ENCODE measurements at regions not wholly inside any gene's neighbourhood (a gene's known extent, or its start where the extent isn't known, plus 50 kb on each side); places are given as distances from the start of the nearest gene placed in this dataset.

GRCh38 chr19:31416548-31416947 is 67.3 kb upstream of the TSHZ3 start:
- H3K4me3 ChIP-seq (ENCODE audit: low read depth, poor library complexity, severe bottlenecking): no peak overlapping the region
- TF ChIP-seq POLR2A (IDR thresholded peaks at IDR 0.05) (no peak), CTCF (IDR thresholded peaks at IDR 0.05) (no peak)
- intact Hi-C loops (cut with DNase I; ENCODE audit: low total_unique reads): no loop called here
- 89 to 90% methylated on average over 2 of the region's 2 CpGs for WGBS, 2 donors
- DNase-seq (ENCODE audit: low spot score in 2 of 2): no peak

GRCh38 chr19:31418055-31418454 is 68.8 kb upstream of the TSHZ3 start:
- intact Hi-C loops (cut with DNase I; ENCODE audit: low total_unique reads): no loop called here
- no peak for DNase-seq (ENCODE audit: low spot score in 2 of 2)
- H3K4me3 ChIP-seq (ENCODE audit: low read depth, poor library complexity, severe bottlenecking): no peak overlapping the region
- TF ChIP-seq CTCF (IDR thresholded peaks at IDR 0.05) (no peak), POLR2A (IDR thresholded peaks at IDR 0.05) (no peak)
- WGBS, 2 donors: 33 to 42% methylated on average over 6 of the region's 6 CpGs

GRCh38 chr19:31418692-31419430 is 69.6 kb upstream of the TSHZ3 start:
- DNase-seq (ENCODE audit: low spot score in 2 of 2): no peak
- intact Hi-C loops (cut with DNase I; ENCODE audit: low total_unique reads): no loop called here
- no peak overlapping the region for H3K4me3 ChIP-seq (ENCODE audit: low read depth, poor library complexity, severe bottlenecking)
- 67 to 72% methylated on average over 8 of the region's 8 CpGs for WGBS, 2 donors
- TF ChIP-seq CTCF (IDR thresholded peaks at IDR 0.05): no peak
- no peak for TF ChIP-seq POLR2A (IDR thresholded peaks at IDR 0.05)

GRCh38 chr19:31419871-31420445 is 70.7 kb upstream of the TSHZ3 start:
- no peak for TF ChIP-seq CTCF (IDR thresholded peaks at IDR 0.05)
- TF ChIP-seq POLR2A (IDR thresholded peaks at IDR 0.05): no peak
- 84 to 87% methylated on average over 11 of the region's 11 CpGs for WGBS, 2 donors
- intact Hi-C loops (cut with DNase I; ENCODE audit: low total_unique reads): no loop called here
- H3K4me3 ChIP-seq (ENCODE audit: low read depth, poor library complexity, severe bottlenecking): no peak overlapping the region
- no peak for DNase-seq (ENCODE audit: low spot score in 2 of 2)

GRCh38 chr19:31421082-31421481 is 71.8 kb upstream of the TSHZ3 start:
- H3K4me3 ChIP-seq (ENCODE audit: low read depth, poor library complexity, severe bottlenecking): no peak overlapping the region
- intact Hi-C loops (cut with DNase I; ENCODE audit: low total_unique reads): no loop called here
- no peak for DNase-seq (ENCODE audit: low spot score in 2 of 2)
- 30 to 38% methylated on average over 6 of the region's 6 CpGs for WGBS, 2 donors
- TF ChIP-seq POLR2A (IDR thresholded peaks at IDR 0.05) (no peak), CTCF (IDR thresholded peaks at IDR 0.05) (no peak)
